ENCODE measurements at regions not wholly inside any gene's neighbourhood (a gene's known extent, or its start where the extent isn't known, plus 50 kb on each side); places are given as distances from the start of the nearest gene placed in this dataset.

DNA sequence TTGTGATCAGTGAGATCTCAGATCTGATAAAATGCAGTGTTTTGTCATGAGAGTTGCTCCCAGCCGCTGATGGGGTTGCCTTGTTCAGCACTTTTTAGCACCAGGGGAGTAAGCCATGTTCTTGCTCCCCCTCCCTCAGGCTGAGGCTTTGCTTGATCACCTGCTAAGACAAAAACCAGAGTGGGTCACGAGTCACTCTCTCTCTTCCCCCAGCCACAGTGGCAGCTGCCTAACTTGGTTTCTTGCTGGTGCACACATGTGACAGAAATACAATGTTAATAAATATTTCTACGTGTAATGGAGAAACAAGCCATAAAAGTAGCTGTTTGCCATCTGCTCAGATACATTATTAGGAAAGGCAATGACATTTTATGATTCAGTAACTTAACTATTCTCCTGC is 212.4 kb upstream of the DMRT1 start:
- TF ChIP-seq, protein P1, sequence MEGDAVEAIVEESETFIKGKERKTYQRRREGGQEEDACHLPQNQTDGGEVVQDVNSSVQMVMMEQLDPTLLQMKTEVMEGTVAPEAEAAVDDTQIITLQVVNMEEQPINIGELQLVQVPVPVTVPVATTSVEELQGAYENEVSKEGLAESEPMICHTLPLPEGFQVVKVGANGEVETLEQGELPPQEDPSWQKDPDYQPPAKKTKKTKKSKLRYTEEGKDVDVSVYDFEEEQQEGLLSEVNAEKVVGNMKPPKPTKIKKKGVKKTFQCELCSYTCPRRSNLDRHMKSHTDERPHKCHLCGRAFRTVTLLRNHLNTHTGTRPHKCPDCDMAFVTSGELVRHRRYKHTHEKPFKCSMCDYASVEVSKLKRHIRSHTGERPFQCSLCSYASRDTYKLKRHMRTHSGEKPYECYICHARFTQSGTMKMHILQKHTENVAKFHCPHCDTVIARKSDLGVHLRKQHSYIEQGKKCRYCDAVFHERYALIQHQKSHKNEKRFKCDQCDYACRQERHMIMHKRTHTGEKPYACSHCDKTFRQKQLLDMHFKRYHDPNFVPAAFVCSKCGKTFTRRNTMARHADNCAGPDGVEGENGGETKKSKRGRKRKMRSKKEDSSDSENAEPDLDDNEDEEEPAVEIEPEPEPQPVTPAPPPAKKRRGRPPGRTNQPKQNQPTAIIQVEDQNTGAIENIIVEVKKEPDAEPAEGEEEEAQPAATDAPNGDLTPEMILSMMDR (IDR thresholded peaks at IDR 0.05), result no peak
- TF ChIP-seq POLR2A (IDR thresholded peaks at IDR 0.05), result no peak
